GM12891 (cell line): ENCODE measurements at regions not wholly inside any gene's neighbourhood (a gene's known extent, or its start where the extent isn't known, plus 50 kb on each side); places are given as distances from the start of the nearest gene placed in this dataset.

Experiments used
- PAX5 ChIP-seq: IDR thresholded peaks from 2 replicates; pipeline ENCODE4 v1.6.1; 2011; ENCODE audit warnings: low read length, moderate library complexity, mild to moderate bottlenecking; ENCODE audit not compliant: insufficient read depth, severe bottlenecking
- POLR2A ChIP-seq: IDR thresholded peaks from 2 replicates; pipeline ENCODE4 v1.6.1; 2011; ENCODE audit warnings: low read depth, low read length, control low read depth
- POLR2AphosphoS5 ChIP-seq: IDR thresholded peaks from 2 replicates; pipeline ENCODE4 v1.6.1; 2011; ENCODE audit warnings: low read depth, low read length, control low read depth
- POU2F2 ChIP-seq: IDR thresholded peaks from 2 replicates; pipeline ENCODE4 v1.6.1; 2011; ENCODE audit warnings: low read depth, mild to moderate bottlenecking, control low read depth, low read length, moderate library complexity
- TAF1 ChIP-seq: IDR thresholded peaks from 2 replicates; pipeline ENCODE4 v1.6.1; 2011; ENCODE audit warnings: low read depth, low read length, control low read depth

- TF ChIP-seq POLR2A = no peak
- no peak for TF ChIP-seq POU2F2
- TF ChIP-seq POLR2AphosphoS5 = no peak
- no peak for TF ChIP-seq TAF1
- no peak for TF ChIP-seq PAX5
Observed at GRCh38 chr13:86464193-86464592, 665.0 kb upstream of the SLITRK6 start.
